ENCODE measurements at regions not wholly inside any gene's neighbourhood (a gene's known extent, or its start where the extent isn't known, plus 50 kb on each side); places are given as distances from the start of the nearest gene placed in this dataset.

- TF ChIP-seq EP300 (IDR thresholded peaks at IDR 0.05) (no peak), CTCF (IDR thresholded peaks at IDR 0.05) (no peak)
These were observed 390.5 kb downstream of the PLPP3 start for GRCh38 chr1:56188855-56189254.

Data from ovary (tissue), 3 donors.